Upper lobe of right lung (tissue), 1 donor: ENCODE measurements at regions not wholly inside any gene's neighbourhood (a gene's known extent, or its start where the extent isn't known, plus 50 kb on each side); places are given as distances from the start of the nearest gene placed in this dataset.

Source experiments
- ATAC-seq: fragments of 200-7000 bp; cut with Tn5 transposase; one replicate; pipeline ENCODE4 v1.9.1; 2020; ENCODE audit warnings: mild to moderate bottlenecking, moderate library complexity
- DNase-seq: peaks from one replicate; pipeline ENCODE4 v3.0.0-alpha.2; 2020
- H3K27ac ChIP-seq: fragments of 200-600 bp; one replicate; pipeline ENCODE4 v1.8.0; 2022
- H3K27me3 ChIP-seq: fragments of 200-600 bp; one replicate; pipeline ENCODE4 v1.8.0; 2022; ENCODE audit warnings: mild to moderate bottlenecking
- H3K36me3 ChIP-seq: fragments of 200-600 bp; one replicate; pipeline ENCODE4 v1.8.0; 2022
- H3K4me1 ChIP-seq: fragments of 200-600 bp; one replicate; pipeline ENCODE4 v1.8.0; 2022
- H3K4me3 ChIP-seq: fragments of 200-600 bp; one replicate; pipeline ENCODE4 v1.8.0; 2022; ENCODE audit warnings: mild to moderate bottlenecking
- H3K9me3 ChIP-seq: fragments of 200-600 bp; one replicate; pipeline ENCODE4 v1.8.0; 2022
- intact Hi-C: fragments of 100-400 bp; cut with DNase I; formaldehyde crosslinking; loops from one replicate; pipeline ENCODE4 v1.11.0; 2022
- TF ChIP-seq, protein P1 (sequence below): fragments of 200-600 bp; IDR thresholded peaks from one replicate; pipeline ENCODE4 v1.8.0; 2022; ENCODE audit warnings: antibody characterized with exemption
- donor health status: DM: no; HTN: yes; CAD: no; lungs with severe emphysema.

DNA sequence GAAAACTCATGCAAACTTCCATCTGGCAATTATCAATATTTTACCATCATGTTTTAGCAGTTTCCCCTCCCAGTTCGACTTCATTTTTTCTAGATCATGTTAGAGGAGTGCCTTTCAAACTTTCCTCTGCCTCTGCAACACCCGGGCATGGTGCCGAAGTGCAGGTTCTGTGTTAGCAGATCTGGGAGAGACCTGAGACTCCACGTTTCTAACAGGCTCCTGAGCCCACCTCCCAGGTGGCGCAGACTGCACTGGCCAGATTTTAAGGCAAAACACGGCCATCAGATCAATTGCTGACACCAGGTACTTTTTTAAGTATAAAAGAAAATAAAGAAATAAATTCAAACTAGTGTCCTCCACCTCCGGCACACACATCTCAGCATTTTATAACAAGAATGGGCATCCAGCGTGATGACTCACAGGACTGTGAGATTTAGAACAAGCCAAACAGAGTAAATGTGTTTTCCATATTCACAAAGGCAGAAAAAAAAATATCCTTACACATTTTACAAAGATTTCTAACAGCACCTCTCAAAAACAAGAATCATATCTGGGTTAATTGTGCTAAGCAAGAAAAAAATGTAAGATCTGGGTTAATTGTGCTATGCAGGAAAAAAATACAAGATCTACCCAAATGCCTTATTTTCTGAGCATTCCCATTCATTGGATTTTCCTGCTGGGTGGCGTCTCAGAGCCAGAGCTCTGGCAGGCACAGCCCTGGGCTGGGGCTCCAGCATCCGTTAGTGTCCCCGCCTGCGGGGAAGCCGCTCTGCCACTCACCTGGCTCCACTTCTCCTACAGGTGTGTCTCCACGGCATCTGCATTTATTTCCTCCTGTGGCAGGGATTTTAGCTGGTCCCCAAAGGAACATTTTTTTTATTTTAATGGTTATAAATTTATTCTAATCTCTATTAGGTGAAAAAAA lies 127.9 kb upstream of the SOX1 start:
- ATAC-seq, result no peak
- TF ChIP-seq, protein P1, sequence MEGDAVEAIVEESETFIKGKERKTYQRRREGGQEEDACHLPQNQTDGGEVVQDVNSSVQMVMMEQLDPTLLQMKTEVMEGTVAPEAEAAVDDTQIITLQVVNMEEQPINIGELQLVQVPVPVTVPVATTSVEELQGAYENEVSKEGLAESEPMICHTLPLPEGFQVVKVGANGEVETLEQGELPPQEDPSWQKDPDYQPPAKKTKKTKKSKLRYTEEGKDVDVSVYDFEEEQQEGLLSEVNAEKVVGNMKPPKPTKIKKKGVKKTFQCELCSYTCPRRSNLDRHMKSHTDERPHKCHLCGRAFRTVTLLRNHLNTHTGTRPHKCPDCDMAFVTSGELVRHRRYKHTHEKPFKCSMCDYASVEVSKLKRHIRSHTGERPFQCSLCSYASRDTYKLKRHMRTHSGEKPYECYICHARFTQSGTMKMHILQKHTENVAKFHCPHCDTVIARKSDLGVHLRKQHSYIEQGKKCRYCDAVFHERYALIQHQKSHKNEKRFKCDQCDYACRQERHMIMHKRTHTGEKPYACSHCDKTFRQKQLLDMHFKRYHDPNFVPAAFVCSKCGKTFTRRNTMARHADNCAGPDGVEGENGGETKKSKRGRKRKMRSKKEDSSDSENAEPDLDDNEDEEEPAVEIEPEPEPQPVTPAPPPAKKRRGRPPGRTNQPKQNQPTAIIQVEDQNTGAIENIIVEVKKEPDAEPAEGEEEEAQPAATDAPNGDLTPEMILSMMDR, result no peak
- DNase-seq, result peak; percentile 29
- H3K27me3 ChIP-seq, result peaks cover 21% of the 10 kb centered on the region
- H3K36me3 ChIP-seq, result no peaks in the 10 kb centered on the region
- H3K4me3 ChIP-seq, result no peak overlapping the region
- H3K4me1 ChIP-seq, result no peaks in the 10 kb centered on the region
- H3K9me3 ChIP-seq, result no peaks in the 10 kb centered on the region
- no peak overlapping the region for H3K27ac ChIP-seq
- intact Hi-C loops, result no loop called here

DNA sequence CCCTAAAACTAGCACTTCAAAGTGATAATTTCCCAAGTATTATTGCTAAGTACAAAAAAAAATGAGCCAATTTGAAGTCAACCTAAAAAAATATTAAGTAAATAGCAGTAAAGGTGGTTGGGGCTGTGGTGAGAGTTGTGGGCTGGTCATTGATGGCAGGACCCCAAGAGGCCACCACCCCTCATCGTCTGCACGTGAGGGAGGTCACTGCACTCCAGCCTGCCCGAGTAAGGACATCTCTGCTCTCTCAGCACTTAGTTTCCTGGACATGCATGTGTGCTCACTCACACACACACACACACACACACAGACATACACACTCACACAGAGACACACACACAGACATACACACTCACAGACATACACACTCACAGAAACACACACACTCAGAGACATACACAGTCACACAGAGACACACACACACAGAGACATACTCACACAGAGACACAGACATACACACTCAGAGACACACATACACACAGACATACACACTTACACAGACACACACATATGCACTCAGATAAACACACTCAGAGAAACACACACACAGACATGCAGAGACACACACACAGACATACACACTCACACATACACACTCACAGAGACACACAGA lies 127.2 kb upstream of the SOX1 start:
- TF ChIP-seq, protein P1, result no peak
- intact Hi-C loops, result no loop called here
- H3K27ac ChIP-seq, result no peak overlapping the region
- peaks cover 27% of the 10 kb centered on the region for H3K27me3 ChIP-seq
- no peak for DNase-seq
- H3K4me1 ChIP-seq, result no peaks in the 10 kb centered on the region
- H3K36me3 ChIP-seq, result no peaks in the 10 kb centered on the region
- ATAC-seq, result no peak
- H3K9me3 ChIP-seq, result no peaks in the 10 kb centered on the region
- no peak overlapping the region for H3K4me3 ChIP-seq

GRCh38 chr13:111940892-111941291 lies 126.1 kb upstream of the SOX1 start:
- no peak for DNase-seq
- intact Hi-C loops, result no loop called here
- peaks cover 29% of the 10 kb centered on the region for H3K27me3 ChIP-seq

GRCh38 chr13:111941845-111942447 lies 125.0 kb upstream of the SOX1 start:
- Histone ChIP-seq H3K4me1 (no peaks in the 10 kb centered on the region), H3K27ac (no peak overlapping the region), H3K27me3 (peaks cover 35% of the 10 kb centered on the region), H3K4me3 (no peak overlapping the region), H3K36me3 (no peaks in the 10 kb centered on the region), H3K9me3 (no peaks in the 10 kb centered on the region)
- DNase-seq (no peak), ATAC-seq (no peak)
- intact Hi-C loops, result no loop called here
- TF ChIP-seq, protein P1, result no peak

More at GRCh38 chr13:111940892-111941291, 126.1 kb upstream of the SOX1 start:
- no peak for ATAC-seq
- H3K36me3 ChIP-seq, result no peaks in the 10 kb centered on the region
- TF ChIP-seq, protein P1, result no peak
- no peaks in the 10 kb centered on the region for H3K9me3 ChIP-seq
- no peaks in the 10 kb centered on the region for H3K4me1 ChIP-seq
- H3K4me3 ChIP-seq, result no peak overlapping the region
- no peak overlapping the region for H3K27ac ChIP-seq

- TF ChIP-seq, protein P1, result no peak
- no peaks in the 10 kb centered on the region for H3K4me1 ChIP-seq
- H3K9me3 ChIP-seq, result no peaks in the 10 kb centered on the region
- no peaks in the 10 kb centered on the region for H3K36me3 ChIP-seq
- DNase-seq (peak; percentile 56), ATAC-seq (no peak)
- H3K27ac ChIP-seq, result no peak overlapping the region
- H3K4me3 ChIP-seq, result no peak overlapping the region
- intact Hi-C loops, result no loop called here
- H3K27me3 ChIP-seq, result peaks cover 35% of the 10 kb centered on the region
These were observed 123.6 kb upstream of the SOX1 start for GRCh38 chr13:111943229-111943795.
